SH-SY5Y (cell line): ENCODE measurements at regions not wholly inside any gene's neighbourhood (a gene's known extent, or its start where the extent isn't known, plus 50 kb on each side); places are given as distances from the start of the nearest gene placed in this dataset.

Experiments
- GATA2 ChIP-seq: IDR thresholded peaks from 2 replicates; pipeline ENCODE4 v1.6.1; 2011; ENCODE audit warnings: mild to moderate bottlenecking, low read depth, low read length
- GATA3 ChIP-seq: IDR thresholded peaks from 2 replicates; pipeline ENCODE4 v1.6.1; 2011; ENCODE audit warnings: low read depth, mild to moderate bottlenecking, low read length, moderate library complexity

- TF ChIP-seq GATA2 (no peak), GATA3 (no peak)
These were observed 150.3 kb downstream of the TNFSF18 start for GRCh38 chr1:172900376-172900997.

GRCh38 chr1:172902200-172902599, 148.5 kb downstream of the TNFSF18 start:
- TF ChIP-seq GATA3: no peak
- no peak for TF ChIP-seq GATA2

- TF ChIP-seq GATA2: no peak
- TF ChIP-seq GATA3: no peak
These were observed 147.8 kb downstream of the TNFSF18 start for GRCh38 chr1:172902861-172903381.

GRCh38 chr1:172903581-172904220, 147.0 kb downstream of the TNFSF18 start:
- TF ChIP-seq GATA3 (no peak), GATA2 (no peak)

GRCh38 chr1:172905452-172905851, 145.3 kb downstream of the TNFSF18 start:
- TF ChIP-seq GATA3 (no peak), GATA2 (no peak)

- TF ChIP-seq GATA2 (no peak), GATA3 (no peak)
These were observed 143.8 kb downstream of the TNFSF18 start for GRCh38 chr1:172906778-172907592.

GRCh38 chr1:172907834-172908326, 142.9 kb downstream of the TNFSF18 start:
- TF ChIP-seq GATA3 (no peak), GATA2 (no peak)

- TF ChIP-seq GATA3 (no peak), GATA2 (no peak)
These were observed 141.0 kb downstream of the TNFSF18 start for GRCh38 chr1:172909606-172910326.

GRCh38 chr1:172912765-172913260, 137.9 kb downstream of the TNFSF18 start:
- TF ChIP-seq GATA2: no peak
- TF ChIP-seq GATA3: no peak

- no peak for TF ChIP-seq GATA3
- TF ChIP-seq GATA2: no peak
These were observed 136.1 kb downstream of the TNFSF18 start for GRCh38 chr1:172914501-172915144.

- TF ChIP-seq GATA3: no peak
These were observed 135.5 kb downstream of the TNFSF18 start for GRCh38 chr1:172915271-172915670.

GRCh38 chr1:172916116-172916515, 134.6 kb downstream of the TNFSF18 start:
- no peak for TF ChIP-seq GATA2
- no peak for TF ChIP-seq GATA3

GRCh38 chr1:172917972-172918371, 132.8 kb downstream of the TNFSF18 start:
- TF ChIP-seq GATA3: no peak
- no peak for TF ChIP-seq GATA2
